Small intestine (tissue), 7 donors: ENCODE measurements at regions not wholly inside any gene's neighbourhood (a gene's known extent, or its start where the extent isn't known, plus 50 kb on each side); places are given as distances from the start of the nearest gene placed in this dataset.

ENCODE experiments used
- DNase-seq, 2 donors: peaks; one replicate each; pipeline versions ENCODE4 v3.0.0 to v3.0.0-alpha.2; 2013
- FAIRE-seq: peaks from 2 replicates; lab custom pipeline; 2012; peaks lifted over from hg19 to GRCh38; lab: Jason Lieb, UNC
- H3K27ac ChIP-seq, 3 donors: one replicate each; pipeline ENCODE4 v1.5.1; 2013; ENCODE audit warnings: low read length in 2 of 3, mild to moderate bottlenecking in 2 of 3, control low read depth in 1 of 3, inconsistent platforms in 1 of 3, low read depth in 1 of 3, moderate library complexity in 1 of 3
- H3K27me3 ChIP-seq, 3 donors: one replicate each; pipeline ENCODE4 v1.6.1; 2013; ENCODE audit warnings: low read length in 3 of 3, inconsistent platforms in 1 of 3; ENCODE audit not compliant: control insufficient read depth in 3 of 3, insufficient read depth in 3 of 3
- H3K36me3 ChIP-seq, 3 donors: one replicate each; pipeline ENCODE4 v1.6.1; 2013; ENCODE audit warnings: low read length in 3 of 3, inconsistent platforms in 1 of 3, low read depth in 1 of 3, mild to moderate bottlenecking in 1 of 3, moderate library complexity in 1 of 3; ENCODE audit not compliant: control insufficient read depth in 3 of 3, insufficient read depth in 2 of 3
- H3K4me1 ChIP-seq, 3 donors: one replicate each; pipeline ENCODE4 v1.6.1; 2013; ENCODE audit warnings: low read length in 2 of 3, inconsistent platforms in 1 of 3, low read depth in 1 of 3, mild to moderate bottlenecking in 1 of 3, moderate library complexity in 1 of 3; ENCODE audit not compliant: control insufficient read depth in 3 of 3, insufficient read depth in 2 of 3
- H3K4me3 ChIP-seq, 3 donors: one replicate each; pipeline ENCODE4 v1.5.1; 2013; ENCODE audit warnings: low read length in 3 of 3, control low read depth in 1 of 3, inconsistent platforms in 1 of 3, low read depth in 1 of 3, mild to moderate bottlenecking in 1 of 3, moderate library complexity in 1 of 3
- H3K9me3 ChIP-seq, 2 donors: one replicate each; pipeline ENCODE4 v1.6.1; 2013; ENCODE audit warnings: low read depth in 1 of 2, low read length in 1 of 2; ENCODE audit not compliant: control insufficient read depth in 2 of 2, insufficient read depth in 1 of 2
- WGBS, 3 donors: extraction: QIAGEN DNeasy Blood & Tissue Kit; methylation state at CpG; one replicate each; pipeline ENCODE4 v1.1.7; 2013; 5-methylcytosine and 5-hydroxymethylcytosine counted together
- donor health status: healthy with polysubstance abuse.
- donor health status: control.
- donor health status: control.
- donor health status: Bipolar disorder and iron deficiency.
- donor health status: healthy.

DNA sequence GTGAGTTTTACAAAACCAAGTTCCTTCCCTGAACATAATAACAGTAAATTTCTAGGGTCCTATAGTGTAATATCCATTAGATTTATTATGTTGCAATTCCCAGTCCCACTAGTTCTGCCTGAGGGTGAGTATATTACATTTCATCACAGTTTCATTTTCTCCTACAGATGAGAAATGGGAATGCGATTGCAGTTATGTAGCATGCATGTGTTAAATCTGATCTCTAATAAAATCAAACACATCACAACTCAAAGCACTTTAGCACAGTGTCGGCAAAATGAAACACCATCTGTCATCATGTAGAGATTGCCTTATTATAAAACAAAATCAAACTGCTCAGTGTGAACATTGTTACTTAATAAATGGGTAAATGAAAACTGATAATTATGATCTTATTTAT lies 180.5 kb upstream of the TOX3 start:
- 54 to 79% (median 72%) methylated on average over 2 of the region's 2 CpGs for WGBS, 3 donors
- FAIRE-seq (no peak), DNase-seq (no peak)
- peaks cover 0 to 2% (median 0%) of the 10 kb centered on the region in 3 donors for H3K27me3 ChIP-seq
- H3K4me1 ChIP-seq = no peaks in the 10 kb centered on the region
- no peaks in the 10 kb centered on the region for H3K9me3 ChIP-seq
- H3K36me3 ChIP-seq = no peaks in the 10 kb centered on the region
- no peak overlapping the region for H3K27ac ChIP-seq
- no peak overlapping the region for H3K4me3 ChIP-seq

DNA sequence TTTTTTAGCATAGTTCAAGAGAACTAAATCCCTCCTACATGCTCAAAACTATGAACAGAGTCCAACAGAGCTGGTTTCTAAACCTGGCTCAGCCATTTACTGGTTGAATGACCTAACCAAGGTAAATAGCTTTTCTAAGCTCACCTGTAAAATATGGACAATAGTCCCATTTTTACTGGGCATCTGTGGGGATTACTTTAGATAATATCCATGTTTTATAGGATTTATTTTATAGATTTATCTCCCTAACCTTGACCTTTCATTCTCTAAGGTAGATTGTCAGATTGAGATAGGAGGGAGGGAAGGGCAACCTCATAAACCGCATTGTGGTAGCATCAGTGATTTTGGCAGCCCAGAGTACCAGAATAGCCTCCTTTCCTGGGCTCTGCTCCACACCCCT lies 178.5 kb upstream of the TOX3 start:
- Histone ChIP-seq H3K4me3 (no peak overlapping the region), H3K4me1 (no peaks in the 10 kb centered on the region), H3K9me3 (no peaks in the 10 kb centered on the region), H3K27me3 (peaks cover 0 to 2% (median 0%) of the 10 kb centered on the region in 3 donors), H3K27ac (no peak overlapping the region), H3K36me3 (no peaks in the 10 kb centered on the region)
- FAIRE-seq (no peak), DNase-seq (no peak)
- WGBS, 3 donors = 50 to 91% (median 87%) methylated on average over 1 of the region's 1 CpG

DNA sequence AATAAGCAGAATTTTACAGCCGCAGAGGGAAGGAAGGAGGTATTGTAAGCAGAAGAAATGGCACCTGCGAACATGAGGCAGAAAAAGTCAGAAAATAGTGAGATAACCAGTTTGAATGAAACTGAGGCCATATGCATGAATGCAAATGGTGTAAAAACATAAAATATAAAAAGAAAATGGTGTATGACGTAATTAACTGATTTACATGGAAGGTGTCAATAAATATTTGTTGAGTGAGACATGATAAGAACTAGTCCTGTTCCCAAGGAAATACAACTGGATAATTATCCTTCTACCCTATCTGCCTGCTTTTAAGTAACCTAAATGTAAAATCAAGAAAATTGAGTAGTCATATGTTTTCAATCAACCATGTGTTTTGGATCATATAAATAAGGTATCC lies 178.1 kb upstream of the TOX3 start:
- no peaks in the 10 kb centered on the region for H3K4me1 ChIP-seq
- H3K27ac ChIP-seq = no peak overlapping the region
- no peaks in the 10 kb centered on the region for H3K9me3 ChIP-seq
- no peak for DNase-seq
- no peaks in the 10 kb centered on the region for H3K36me3 ChIP-seq
- no peak overlapping the region for H3K4me3 ChIP-seq
- WGBS, 3 donors = 90 to 95% (median 94%) methylated on average over 3 of the region's 3 CpGs
- peaks cover 0 to 2% (median 0%) of the 10 kb centered on the region in 3 donors for H3K27me3 ChIP-seq
- no peak for FAIRE-seq

DNA sequence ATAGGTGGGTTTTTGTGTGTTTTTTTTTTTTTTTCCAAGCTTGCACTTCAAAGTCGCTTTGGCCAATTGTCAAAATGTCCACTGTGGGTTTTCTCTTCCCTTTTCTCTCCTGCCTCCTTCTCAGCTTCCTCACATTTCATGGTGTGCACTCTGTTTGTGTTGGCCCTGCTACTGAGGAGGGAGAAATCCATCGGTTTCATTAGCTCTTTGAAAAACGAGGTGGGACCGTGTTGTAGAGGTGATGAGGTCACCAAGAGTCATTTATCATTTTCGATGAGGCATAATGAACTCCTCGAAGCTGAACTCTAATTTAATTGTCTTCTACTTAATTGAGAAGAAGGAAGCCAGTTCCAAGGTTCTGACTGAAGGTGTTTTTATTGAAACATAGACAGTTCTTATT lies 174.4 kb upstream of the TOX3 start:
- no peaks in the 10 kb centered on the region for H3K36me3 ChIP-seq
- H3K4me1 ChIP-seq = no peaks in the 10 kb centered on the region
- H3K27ac ChIP-seq = no peak overlapping the region
- H3K9me3 ChIP-seq = no peaks in the 10 kb centered on the region
- WGBS, 3 donors = 36 to 49% (median 39%) methylated on average over 6 of the region's 6 CpGs
- DNase-seq (no peak), FAIRE-seq (no peak)
- no peak overlapping the region for H3K4me3 ChIP-seq
- peaks cover 0 to 2% (median 0%) of the 10 kb centered on the region in 3 donors for H3K27me3 ChIP-seq

DNA sequence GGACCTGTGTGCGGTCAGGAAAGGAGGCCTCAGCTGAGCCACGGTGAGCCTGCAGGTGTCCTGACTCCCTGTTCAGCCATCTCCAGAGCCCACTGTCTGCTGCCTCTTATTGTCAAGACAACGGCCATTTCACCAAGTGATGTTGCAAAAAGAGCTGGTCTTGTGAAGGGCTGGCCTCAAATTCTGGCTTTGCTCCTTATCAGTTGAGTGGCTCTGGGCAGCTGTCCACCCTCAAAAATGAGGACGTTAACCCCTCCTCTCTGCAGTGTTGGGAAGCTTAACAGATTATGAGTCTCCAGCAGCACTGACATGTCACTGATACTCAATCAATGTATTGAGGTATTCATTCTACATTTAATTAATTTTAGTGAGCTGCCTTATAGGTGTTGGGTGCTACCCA lies 171.1 kb upstream of the TOX3 start:
- H3K27ac ChIP-seq = no peak overlapping the region
- FAIRE-seq = no peak
- WGBS, 3 donors = 72 to 90% (median 76%) methylated on average over 4 of the region's 4 CpGs
- H3K4me1 ChIP-seq = no peaks in the 10 kb centered on the region
- no peaks in the 10 kb centered on the region for H3K9me3 ChIP-seq
- no peaks in the 10 kb centered on the region for H3K27me3 ChIP-seq
- H3K36me3 ChIP-seq = no peaks in the 10 kb centered on the region
- H3K4me3 ChIP-seq = no peak overlapping the region
- no peak for DNase-seq

DNA sequence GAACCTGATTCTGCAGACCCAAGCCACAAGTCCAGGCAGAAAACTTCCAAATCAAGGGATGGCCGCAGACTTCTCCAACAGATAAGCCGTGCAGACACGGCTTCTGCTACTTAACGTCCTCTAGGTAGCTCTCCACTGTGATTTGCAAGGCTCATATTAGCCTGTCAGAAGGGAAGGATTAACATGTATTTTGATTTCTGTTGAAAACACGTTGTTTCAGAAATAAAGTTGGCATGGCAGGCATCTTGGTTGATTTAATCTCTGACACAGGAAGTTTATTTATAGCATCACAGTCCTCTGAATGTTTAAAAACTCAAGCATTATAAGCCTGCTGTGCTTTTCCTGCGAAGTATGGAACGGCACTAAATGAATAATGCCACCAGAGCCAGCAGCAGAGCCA lies 166.8 kb upstream of the TOX3 start:
- Histone ChIP-seq H3K27me3 (peaks cover 0 to 3% (median 0%) of the 10 kb centered on the region in 3 donors), H3K4me1 (no peaks in the 10 kb centered on the region), H3K4me3 (no peak overlapping the region), H3K27ac (no peak overlapping the region), H3K9me3 (no peaks in the 10 kb centered on the region), H3K36me3 (no peaks in the 10 kb centered on the region)
- no peak for DNase-seq
- FAIRE-seq = no peak
- WGBS, 3 donors = 62 to 76% (median 71%) methylated on average over 7 of the region's 7 CpGs

DNA sequence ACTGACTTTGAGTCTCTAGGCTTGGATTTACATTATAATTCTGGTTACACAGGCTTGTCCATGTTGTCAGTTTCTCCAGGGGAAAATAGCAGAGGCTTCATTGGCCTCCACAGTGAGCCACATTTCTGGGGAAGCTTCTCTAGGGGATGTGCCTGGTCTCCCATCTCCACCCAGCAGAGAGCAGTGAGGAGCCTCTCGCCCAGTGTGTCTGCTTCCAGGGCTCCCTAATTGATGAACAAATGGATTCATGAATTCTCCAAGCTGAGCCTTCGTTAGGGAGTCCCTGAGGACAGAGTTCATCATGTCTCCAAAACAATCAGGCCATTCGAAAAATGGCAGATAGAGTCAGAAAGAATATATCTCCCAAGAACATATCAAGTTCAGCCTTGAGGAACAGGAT lies 162.4 kb upstream of the TOX3 start:
- Histone ChIP-seq H3K9me3 (no peaks in the 10 kb centered on the region), H3K4me1 (no peaks in the 10 kb centered on the region), H3K4me3 (no peak overlapping the region), H3K27me3 (peaks cover 0 to 3% (median 0%) of the 10 kb centered on the region in 3 donors), H3K36me3 (no peaks in the 10 kb centered on the region), H3K27ac (no peak overlapping the region)
- WGBS, 3 donors = 41 to 59% (median 49%) methylated on average over 3 of the region's 3 CpGs
- DNase-seq = no peak
- FAIRE-seq = no peak

DNA sequence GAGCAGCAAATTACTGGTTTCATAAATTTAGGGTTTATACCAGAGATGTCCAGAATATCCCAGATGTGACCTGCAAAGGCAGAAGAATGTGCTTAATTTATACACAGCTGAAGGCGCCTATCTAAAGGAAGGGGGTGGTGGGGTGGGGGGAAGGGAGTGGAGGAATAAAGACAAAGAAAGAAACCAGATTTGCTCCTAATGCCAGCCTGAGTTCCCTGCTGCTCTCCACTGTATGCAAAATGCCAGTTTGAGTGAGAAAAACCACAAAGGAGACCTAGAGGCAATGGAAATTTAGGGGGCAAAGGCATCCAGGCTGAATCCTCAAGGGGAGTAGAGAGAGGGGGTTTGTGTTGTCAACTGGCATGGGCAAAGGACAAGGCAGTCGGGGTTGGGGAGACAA lies 161.5 kb upstream of the TOX3 start:
- FAIRE-seq (no peak), DNase-seq (no peak)
- H3K36me3 ChIP-seq = no peaks in the 10 kb centered on the region
- no peak overlapping the region for H3K27ac ChIP-seq
- 74 to 79% (median 75%) methylated on average over 2 of the region's 2 CpGs for WGBS, 3 donors
- no peaks in the 10 kb centered on the region for H3K9me3 ChIP-seq
- peaks cover 0 to 3% (median 0%) of the 10 kb centered on the region in 3 donors for H3K27me3 ChIP-seq
- H3K4me1 ChIP-seq = no peaks in the 10 kb centered on the region
- no peak overlapping the region for H3K4me3 ChIP-seq

DNA sequence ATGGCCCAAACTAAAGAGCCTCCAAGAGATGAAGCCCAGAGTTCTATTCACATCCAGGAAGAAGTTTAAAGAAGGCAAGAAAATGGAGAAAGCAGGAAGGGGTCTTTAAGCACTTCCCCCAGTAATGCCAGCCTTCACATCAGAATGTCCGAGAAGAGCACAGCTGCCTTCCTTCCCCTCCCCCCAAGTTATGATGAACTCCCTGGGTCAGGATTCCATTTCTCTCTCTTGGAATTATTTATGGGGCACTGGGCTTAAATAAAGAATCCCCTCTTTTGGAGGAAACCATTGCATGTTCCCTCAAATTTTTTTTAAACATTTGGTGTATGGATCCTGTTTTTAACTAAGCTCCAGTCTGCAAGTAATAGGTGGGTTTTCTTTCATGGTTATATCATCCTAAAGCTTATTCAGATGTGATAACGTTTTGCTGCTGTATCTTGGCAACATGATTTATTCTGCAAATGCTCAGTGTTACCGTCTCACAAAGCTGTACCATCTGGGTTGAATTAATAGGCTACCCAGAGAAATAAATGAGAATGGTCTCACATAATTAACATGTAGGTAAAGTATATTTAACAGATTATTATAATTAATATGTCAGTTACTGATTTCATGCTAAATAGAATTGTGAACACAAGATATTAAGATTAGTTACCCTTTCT lies 160.9 kb upstream of the TOX3 start:
- WGBS, 3 donors = 43 to 59% (median 55%) methylated on average over 3 of the region's 3 CpGs
- DNase-seq = no peak
- no peak overlapping the region for H3K4me3 ChIP-seq
- peaks cover 0 to 3% (median 0%) of the 10 kb centered on the region in 3 donors for H3K27me3 ChIP-seq
- H3K9me3 ChIP-seq = no peaks in the 10 kb centered on the region
- H3K4me1 ChIP-seq = no peaks in the 10 kb centered on the region
- no peak for FAIRE-seq
- H3K36me3 ChIP-seq = no peaks in the 10 kb centered on the region
- no peak overlapping the region for H3K27ac ChIP-seq
